ENCODE measurements at regions not wholly inside any gene's neighbourhood (a gene's known extent, or its start where the extent isn't known, plus 50 kb on each side); places are given as distances from the start of the nearest gene placed in this dataset.

- TF ChIP-seq GATA2 (IDR thresholded peaks at IDR 0.05; ENCODE audit: low read depth, low read length) (no peak), GATA3 (IDR thresholded peaks at IDR 0.05; ENCODE audit: low read depth, low read length) (no peak)
These were observed 110.6 kb upstream of the LIMCH1 start for GRCh38 chr4:41427306-41427882.
